NCI-H187 (cell line): ENCODE measurements at regions not wholly inside any gene's neighbourhood (a gene's known extent, or its start where the extent isn't known, plus 50 kb on each side); places are given as distances from the start of the nearest gene placed in this dataset.
A peak's percentile ranks its signal among the peaks of the same experiment; 100 is the strongest.

Experiments
- DNase-seq, 2 experiments: peaks; one replicate each; lab custom pipeline; 2025; lab: John Stamatoyannopoulos, UW

DNA sequence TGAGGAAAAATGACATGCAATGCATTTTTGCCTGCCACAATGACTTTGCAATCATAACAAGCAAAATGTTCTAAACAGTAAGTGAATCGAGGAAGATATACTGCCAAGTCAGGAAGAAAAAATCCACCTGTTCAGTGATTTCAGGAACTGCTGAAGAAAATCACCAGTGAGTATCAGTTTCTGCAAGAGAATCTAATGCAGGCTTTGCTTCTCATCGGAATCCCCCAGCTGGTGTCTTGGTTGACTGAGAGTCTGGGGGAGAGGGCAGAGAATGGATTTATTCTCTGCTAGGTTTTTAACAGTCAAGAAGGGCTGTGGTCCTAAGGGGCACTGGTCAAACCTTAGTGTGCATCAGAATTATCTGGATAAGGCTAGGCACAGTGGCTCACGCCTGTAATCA is 363.4 kb downstream of the CDH26 start:
- DNase-seq, result no peak

DNA sequence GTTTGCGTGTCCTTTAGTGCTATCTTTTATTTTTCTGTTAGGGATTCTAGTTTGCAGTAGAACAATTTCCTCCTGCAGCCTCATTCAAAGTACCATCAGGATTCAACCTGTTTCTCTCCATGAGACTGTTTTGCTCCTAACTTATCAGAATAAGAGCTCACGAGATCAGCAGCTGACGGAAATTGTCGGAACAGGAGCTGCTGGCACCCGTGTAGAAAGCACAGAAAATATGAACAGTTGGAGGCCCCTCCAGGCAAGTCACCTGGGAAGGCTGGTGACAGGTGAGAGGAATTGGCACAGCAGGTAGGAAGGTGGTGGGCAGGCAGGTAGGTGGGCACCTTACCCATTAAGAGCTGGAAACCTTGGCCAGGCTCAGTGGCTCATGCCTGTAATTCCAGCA is 368.6 kb downstream of the CDH26 start:
- no peak for DNase-seq

- no peak for DNase-seq
Measured at GRCh38 chr20:60327971-60328660, 369.9 kb downstream of the CDH26 start.

DNA sequence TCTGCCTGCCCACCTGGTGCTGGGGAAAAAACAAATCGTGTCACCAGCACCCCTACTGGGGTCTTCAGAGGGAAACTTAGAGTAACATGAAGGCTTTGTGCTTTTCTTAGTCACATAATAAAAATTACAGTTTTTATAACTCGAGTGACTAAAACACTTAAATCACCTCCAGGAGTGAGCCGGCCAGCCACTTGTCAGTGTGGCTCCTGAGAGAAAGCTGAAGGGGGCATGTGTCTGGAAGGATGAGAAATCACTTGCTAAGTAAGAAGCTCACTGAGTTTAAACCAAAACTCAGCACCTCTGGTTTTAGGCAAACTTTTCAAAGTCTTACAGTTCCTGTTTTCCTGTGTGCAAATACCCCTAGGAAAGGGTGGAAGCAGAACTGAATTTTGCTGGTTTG is 372.2 kb downstream of the CDH26 start:
- no peak for DNase-seq

- peak; percentile 54 to 55 for DNase-seq
Measured at GRCh38 chr20:60331688-60332300, 373.6 kb downstream of the CDH26 start.

- DNase-seq, result no peak
Measured at GRCh38 chr20:60332523-60332922, 374.3 kb downstream of the CDH26 start.

GRCh38 chr20:60334911-60335310 is 376.7 kb downstream of the CDH26 start:
- no peak for DNase-seq

DNA sequence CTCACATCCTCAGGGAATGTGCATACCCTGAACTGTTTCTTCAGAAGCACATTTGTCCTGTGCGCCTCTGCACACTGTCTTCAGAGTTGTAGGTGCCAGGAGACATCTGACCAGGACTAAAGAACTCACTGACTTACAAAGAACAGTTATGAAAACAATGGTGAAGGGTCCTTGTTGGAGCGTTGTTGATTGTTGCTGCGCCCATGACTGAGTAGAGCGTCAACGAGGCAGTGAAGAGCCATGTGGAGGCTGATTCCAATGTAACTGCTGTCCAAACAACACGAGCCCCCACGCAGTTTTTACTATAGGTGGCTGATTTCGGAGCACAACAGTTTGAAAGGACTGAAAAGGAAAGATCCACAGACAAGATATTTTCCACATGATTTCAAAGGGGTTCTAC is 380.3 kb downstream of the CDH26 start:
- DNase-seq, result no peak

DNA sequence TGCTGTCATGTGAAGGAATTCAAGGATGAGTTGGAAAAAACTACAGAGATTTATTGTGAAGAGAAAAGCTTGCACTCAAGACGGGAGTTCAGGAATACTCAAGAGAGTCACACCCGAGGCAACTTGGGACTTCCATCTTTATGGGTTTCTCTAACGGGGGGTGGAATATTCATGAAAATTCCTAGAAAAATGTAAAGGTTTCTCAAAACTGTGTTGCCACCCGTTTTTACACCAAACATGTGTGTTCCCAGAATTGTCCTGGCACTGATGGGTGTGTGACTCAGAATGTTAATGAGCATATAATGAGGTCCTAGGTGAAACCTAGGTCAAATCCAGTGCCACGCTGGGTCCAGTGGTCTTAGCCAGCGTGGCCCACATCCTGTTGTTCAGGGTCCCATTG is 381.5 kb downstream of the CDH26 start:
- no peak for DNase-seq

DNA sequence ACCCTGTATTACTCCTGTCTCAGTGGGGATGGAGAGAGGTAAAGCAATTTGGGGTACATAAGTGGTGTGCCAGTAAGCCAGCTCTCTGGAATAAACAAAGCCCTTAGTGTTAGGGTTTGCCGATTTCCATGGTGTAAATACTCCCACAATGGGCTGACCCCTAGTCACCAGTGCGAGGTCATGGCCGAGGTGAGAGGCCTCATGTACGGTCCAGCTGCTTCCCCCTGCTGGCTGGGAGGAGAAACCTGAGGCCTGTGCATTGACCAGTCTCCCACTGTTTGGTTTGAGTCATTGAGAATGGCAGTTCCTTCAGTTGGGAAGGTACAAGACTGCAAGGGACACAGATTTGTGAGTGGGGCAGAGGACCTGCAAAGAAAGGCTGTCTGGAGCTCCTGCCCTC is 382.0 kb downstream of the CDH26 start:
- no peak for DNase-seq

- DNase-seq, result no peak
Measured at GRCh38 chr20:60341062-60341461, 382.8 kb downstream of the CDH26 start.

- no peak for DNase-seq
Measured at GRCh38 chr20:60345106-60345505, 386.9 kb downstream of the CDH26 start.

DNA sequence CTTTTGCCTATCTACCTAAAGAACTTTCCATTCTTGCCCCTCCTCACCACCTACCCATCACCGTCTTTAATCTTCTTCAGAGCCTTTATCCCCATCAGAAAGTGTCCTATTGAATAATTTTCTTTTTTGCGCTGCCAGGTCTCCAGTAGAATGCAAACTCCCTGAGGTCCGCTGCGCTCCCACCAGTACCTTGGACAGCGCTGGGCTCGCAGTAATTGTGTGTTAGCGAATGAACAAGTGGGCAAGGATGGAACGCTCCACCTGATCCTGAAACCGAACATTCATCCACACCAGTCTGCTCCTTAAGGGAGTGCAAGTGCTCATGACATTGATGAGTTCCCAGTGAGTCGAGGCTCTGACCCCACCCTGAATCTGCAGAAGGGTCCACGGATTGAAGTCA is 391.2 kb downstream of the CDH26 start:
- DNase-seq, result no peak

DNA sequence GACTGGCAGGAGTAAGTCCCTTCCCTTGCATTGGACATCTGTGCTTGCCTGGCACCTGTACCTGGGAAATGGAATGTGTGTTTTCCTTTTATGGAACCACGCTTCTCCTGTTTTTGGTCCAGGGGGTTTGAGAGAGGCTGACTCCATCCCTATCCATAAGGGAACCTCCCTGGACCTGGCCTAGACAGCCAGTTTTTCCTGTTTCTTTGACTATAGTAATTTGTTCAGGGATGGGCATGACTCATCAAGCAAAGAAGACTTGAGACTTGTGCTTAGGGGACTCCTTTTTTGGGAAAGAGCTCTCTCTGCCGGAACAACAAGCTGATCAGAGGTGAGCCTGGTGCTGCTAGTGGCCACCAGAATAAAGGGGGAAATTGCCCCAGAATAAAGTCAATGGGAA is 393.8 kb downstream of the CDH26 start:
- DNase-seq, result no peak

- DNase-seq, result no peak
Measured at GRCh38 chr20:60352596-60352995, 394.4 kb downstream of the CDH26 start.

GRCh38 chr20:60354024-60354580 is 395.9 kb downstream of the CDH26 start:
- no peak for DNase-seq

DNA sequence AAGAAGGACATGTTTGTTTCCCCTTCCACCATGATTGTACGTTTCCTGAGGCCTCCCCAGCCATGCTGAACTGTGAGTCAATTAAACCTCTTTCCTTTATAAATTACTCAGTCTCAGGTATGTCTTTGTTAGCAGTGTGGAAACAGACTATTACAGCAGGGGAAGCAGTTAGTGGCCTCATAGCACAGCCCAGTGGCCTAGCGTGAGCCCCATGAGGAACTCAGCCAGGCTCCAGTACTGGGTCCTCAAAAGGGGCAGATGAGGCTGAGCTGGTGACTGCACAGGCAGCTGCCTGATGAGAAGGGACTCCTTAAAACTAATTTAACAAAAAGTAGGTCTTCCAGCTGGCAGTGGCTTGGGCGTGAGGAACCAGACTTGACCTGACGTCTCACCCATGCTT is 399.9 kb downstream of the CDH26 start:
- DNase-seq, result no peak

GRCh38 chr20:60359010-60359409 is 400.8 kb downstream of the CDH26 start:
- DNase-seq, result no peak

DNA sequence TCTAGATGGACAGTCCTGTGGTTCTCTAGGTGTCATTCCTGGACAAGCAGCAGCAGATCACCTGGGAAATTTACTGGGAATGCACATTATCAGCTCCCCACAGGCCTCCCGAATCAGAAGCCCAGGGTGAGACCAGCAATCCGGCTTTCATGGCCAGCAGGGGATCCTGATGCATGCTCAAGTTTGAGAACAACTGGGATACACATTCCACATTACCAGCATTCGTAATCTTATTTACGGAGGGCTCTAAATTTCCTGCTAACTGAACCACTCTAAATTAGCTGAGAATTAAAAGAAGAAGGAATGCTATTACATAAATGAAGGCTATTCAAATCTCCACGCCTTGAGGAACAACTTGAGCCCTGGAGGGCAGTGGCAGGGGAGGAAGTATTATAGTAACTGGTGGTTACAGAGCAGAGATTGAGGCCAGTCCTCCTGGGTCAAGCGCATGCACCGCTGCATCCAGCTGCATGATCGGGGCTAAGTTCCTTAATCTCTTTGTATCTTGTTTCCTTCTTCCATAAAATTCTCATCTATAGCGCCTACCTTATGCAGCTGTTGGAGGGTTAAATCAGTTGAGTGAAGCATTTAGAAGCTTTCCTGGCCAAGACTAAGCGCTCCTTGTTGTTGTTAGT is 403.7 kb downstream of the CDH26 start:
- DNase-seq, result no peak

GRCh38 chr20:60362531-60362930 is 404.3 kb downstream of the CDH26 start:
- no peak for DNase-seq

DNA sequence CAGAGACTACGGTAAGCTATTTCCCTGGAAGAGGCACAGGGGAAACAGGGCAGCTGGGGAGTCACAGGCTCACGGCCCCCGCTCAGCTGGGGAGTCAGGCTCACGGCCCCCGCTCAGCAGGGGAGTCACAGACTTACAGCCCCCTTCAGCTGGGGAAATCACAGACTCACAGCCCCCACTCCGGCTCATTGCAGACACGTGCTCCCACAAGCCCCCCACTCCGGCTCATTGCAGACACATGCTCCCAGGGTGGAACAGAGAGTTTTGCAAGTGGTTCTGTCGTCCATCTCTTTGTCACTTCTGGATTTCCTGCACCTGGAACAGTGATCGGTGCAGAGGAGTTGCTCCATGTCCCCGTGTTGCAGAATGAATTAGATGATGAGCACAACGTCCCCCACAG is 405.5 kb downstream of the CDH26 start:
- no peak for DNase-seq

- peak; percentile 38 to 88 for DNase-seq
Measured at GRCh38 chr20:60365064-60365666, 406.9 kb downstream of the CDH26 start.

- peak; percentile 93 to 95 for DNase-seq
Measured at GRCh38 chr20:60365882-60366281, 407.7 kb downstream of the CDH26 start.
